Psoas muscle (tissue), 7 donors: ENCODE measurements at regions not wholly inside any gene's neighbourhood (a gene's known extent, or its start where the extent isn't known, plus 50 kb on each side); places are given as distances from the start of the nearest gene placed in this dataset.
A peak's percentile ranks its signal among the peaks of the same experiment; 100 is the strongest.

Experiments
- ATAC-seq, 4 donors: fragments of 200-7000 bp; cut with Tn5 transposase; one replicate each; pipeline ENCODE4 v1.9.1; 2020; ENCODE audit warnings: moderate library complexity in 3 of 4, mild to moderate bottlenecking in 2 of 4
- DNase-seq, 2 donors: peaks; one replicate each; pipeline ENCODE4 v3.0.0-alpha.2; 2020
- H3K27ac ChIP-seq: fragments of 200-600 bp; one replicate; pipeline ENCODE4 v1.8.0; 2022
- H3K27me3 ChIP-seq, 3 donors: fragments of 200-600 bp in 1 of 3; one replicate each; pipeline versions ENCODE4 v1.6.1 to v1.8.0; 2013 to 2022; ENCODE audit warnings: low read length in 2 of 3, mild to moderate bottlenecking in 2 of 3, moderate library complexity in 1 of 3; ENCODE audit not compliant: insufficient read depth in 3 of 3
- H3K36me3 ChIP-seq, 2 donors: fragments of 200-600 bp in 1 of 2; one replicate each; pipeline versions ENCODE4 v1.6.1 to v1.8.0; 2013 to 2022; ENCODE audit warnings: low read depth in 1 of 2, mild to moderate bottlenecking in 1 of 2, moderate library complexity in 1 of 2; ENCODE audit not compliant: insufficient read depth in 1 of 2
- H3K4me1 ChIP-seq: fragments of 200-600 bp; one replicate; pipeline ENCODE4 v1.8.0; 2022
- H3K4me3 ChIP-seq: fragments of 200-600 bp; one replicate; pipeline ENCODE4 v1.8.0; 2022; ENCODE audit warnings: mild to moderate bottlenecking
- H3K9me3 ChIP-seq: fragments of 200-600 bp; one replicate; pipeline ENCODE4 v1.8.0; 2022
- WGBS, 3 donors: extraction: QIAGEN DNeasy Blood & Tissue Kit; methylation state at CpG; one replicate each; pipeline versions ENCODE4 v1.1.6 to v1.1.7; 2013; 5-methylcytosine and 5-hydroxymethylcytosine counted together
- intact Hi-C, 2 donors: fragments of 100-400 bp; cut with DNase I; formaldehyde crosslinking; loops; one replicate each; pipeline versions ENCODE4 v1.11.0 to v1.14.2; 2022
- TF ChIP-seq, protein P1 (sequence below): fragments of 200-600 bp; IDR thresholded peaks from one replicate; pipeline ENCODE4 v1.8.0; 2022; ENCODE audit warnings: antibody characterized with exemption
- donor health status: healthy with polysubstance abuse.
- donor health status: DM: no; HTN: no; CAD: no; lungs with moderate emphysema.
- donor health status: Bipolar disorder and iron deficiency.
- donor health status: healthy.
- donor health status: DM: yes; HTN: yes; CAD: no.
- donor health status: DM: no; HTN: no; CAD: no.
- donor health status: DM: yes; HTN: yes; CAD: no.

DNA sequence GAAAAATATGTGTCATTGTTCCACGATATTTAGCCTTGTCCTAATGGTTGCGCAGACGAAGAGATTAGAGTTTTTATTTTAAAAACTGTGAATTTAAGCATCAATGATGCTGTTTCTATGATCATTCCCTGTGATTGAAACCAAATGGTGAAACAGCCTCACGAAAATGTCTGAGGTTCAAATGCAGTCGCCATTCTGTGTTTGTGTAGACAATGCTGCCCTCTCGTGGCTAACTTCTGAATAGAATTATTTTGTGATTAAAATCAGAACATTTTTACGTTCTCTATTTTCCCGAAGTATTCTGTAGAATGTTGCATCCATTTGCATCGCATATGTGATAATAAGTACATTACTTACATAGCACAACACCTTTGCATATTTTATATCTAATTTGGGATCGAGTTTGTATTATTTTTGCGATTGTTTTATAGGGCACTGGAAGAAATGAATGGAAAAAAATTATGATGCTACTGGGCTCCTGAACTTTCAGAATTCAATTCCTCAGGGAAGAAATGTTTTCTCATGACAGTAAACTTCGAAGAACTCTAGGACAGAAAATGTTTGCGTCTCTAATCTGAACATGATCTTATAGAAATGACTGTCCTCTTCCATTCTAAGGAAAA is 54.8 kb upstream of the CREB1 start:
- Histone ChIP-seq H3K27ac (no peak overlapping the region), H3K36me3 (no peaks in the 10 kb centered on the region), H3K27me3 (no peaks in the 10 kb centered on the region), H3K9me3 (no peaks in the 10 kb centered on the region), H3K4me1 (no peaks in the 10 kb centered on the region), H3K4me3 (no peak overlapping the region)
- TF ChIP-seq, protein P1, sequence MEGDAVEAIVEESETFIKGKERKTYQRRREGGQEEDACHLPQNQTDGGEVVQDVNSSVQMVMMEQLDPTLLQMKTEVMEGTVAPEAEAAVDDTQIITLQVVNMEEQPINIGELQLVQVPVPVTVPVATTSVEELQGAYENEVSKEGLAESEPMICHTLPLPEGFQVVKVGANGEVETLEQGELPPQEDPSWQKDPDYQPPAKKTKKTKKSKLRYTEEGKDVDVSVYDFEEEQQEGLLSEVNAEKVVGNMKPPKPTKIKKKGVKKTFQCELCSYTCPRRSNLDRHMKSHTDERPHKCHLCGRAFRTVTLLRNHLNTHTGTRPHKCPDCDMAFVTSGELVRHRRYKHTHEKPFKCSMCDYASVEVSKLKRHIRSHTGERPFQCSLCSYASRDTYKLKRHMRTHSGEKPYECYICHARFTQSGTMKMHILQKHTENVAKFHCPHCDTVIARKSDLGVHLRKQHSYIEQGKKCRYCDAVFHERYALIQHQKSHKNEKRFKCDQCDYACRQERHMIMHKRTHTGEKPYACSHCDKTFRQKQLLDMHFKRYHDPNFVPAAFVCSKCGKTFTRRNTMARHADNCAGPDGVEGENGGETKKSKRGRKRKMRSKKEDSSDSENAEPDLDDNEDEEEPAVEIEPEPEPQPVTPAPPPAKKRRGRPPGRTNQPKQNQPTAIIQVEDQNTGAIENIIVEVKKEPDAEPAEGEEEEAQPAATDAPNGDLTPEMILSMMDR = peak; percentile 83
- DNase-seq (no peak), ATAC-seq (peak in 3 of 4 donors; percentile 48 to 73 (median 57))
- intact Hi-C loops = loop anchor here (2.0 to 10.0 kb wide), 6 partner anchors 430 to 783 kb away; no protein-coding TSS in a partner anchor
- WGBS, 3 donors = 13 to 18% (median 15%) methylated on average over 13 of the region's 13 CpGs

DNA sequence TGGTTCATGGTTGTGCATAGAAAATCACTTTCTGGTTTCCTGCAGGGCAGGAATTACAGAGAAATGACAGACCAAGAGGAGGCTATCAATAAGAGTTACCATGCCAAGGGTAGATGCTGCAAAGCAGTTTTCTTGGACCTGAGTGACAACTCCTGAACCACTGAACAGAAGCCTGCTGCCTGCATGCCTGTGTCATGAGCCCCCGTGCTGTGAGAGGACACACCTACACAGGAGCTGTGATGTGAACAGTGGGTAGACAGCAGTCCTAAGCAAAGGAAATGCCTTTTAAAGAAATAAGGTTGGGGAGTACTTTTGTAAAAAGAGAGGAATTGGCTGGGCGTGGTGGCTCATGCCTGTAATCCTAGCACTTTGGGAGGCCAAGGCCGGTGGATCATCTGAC is 54.2 kb upstream of the CREB1 start:
- Histone ChIP-seq H3K36me3 (no peaks in the 10 kb centered on the region), H3K4me3 (no peak overlapping the region), H3K27ac (no peak overlapping the region), H3K27me3 (no peaks in the 10 kb centered on the region), H3K9me3 (no peaks in the 10 kb centered on the region), H3K4me1 (no peaks in the 10 kb centered on the region)
- intact Hi-C loops = loop anchor here (2.0 to 10.0 kb wide), 5 partner anchors 431 to 783 kb away; no protein-coding TSS in a partner anchor
- TF ChIP-seq, protein P1 = no peak
- 75 to 78% (median 78%) methylated on average over 3 of the region's 3 CpGs for WGBS, 3 donors
- ATAC-seq = no peak
- no peak for DNase-seq

DNA sequence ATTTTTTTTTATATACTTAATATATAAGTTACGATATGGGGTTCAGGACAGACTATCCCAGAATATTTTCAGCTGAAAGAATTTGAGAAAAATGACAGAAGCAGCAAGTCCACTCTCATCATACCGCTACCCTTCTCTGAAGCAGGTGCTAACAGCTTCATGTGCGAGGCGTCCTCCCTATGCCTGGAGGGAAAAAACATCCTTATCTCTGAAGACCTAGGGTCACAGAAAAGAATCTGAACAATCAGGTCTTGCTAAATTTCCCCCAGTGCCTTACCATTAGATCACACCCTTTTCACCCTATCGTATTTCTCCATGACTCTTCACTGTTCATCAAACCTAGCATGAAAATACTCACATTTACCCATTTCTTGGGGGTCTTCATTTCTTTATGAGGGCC is 51.9 kb upstream of the CREB1 start:
- TF ChIP-seq, protein P1 = no peak

DNA sequence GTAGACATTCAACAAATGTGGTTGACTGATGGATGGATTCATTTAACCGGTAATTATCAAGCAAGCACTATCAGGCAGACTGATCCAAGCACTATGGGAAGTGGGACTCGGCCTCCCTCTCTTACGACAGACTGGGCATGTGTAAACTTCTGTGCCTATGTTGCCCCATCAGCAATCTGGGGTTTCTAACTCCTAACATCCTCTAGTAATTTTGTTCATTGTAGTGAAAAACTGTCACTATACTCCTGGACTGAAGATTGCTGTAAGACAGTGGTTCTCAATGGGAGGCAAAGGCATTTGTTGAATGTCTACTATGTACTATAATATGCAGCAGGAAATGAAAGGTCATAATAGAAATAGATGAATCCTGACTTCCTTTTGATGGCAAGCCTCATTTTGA is 51.2 kb upstream of the CREB1 start:
- no peaks in the 10 kb centered on the region for H3K27me3 ChIP-seq
- no peaks in the 10 kb centered on the region for H3K9me3 ChIP-seq
- H3K36me3 ChIP-seq = no peaks in the 10 kb centered on the region
- TF ChIP-seq, protein P1 = no peak
- 87 to 90% (median 88%) methylated on average over 3 of the region's 3 CpGs for WGBS, 3 donors
- intact Hi-C loops = loop anchor here (5.0 to 10.0 kb wide), 2 partner anchors 434 to 786 kb away; no protein-coding TSS in a partner anchor
- DNase-seq (no peak), ATAC-seq (no peak)
- no peak overlapping the region for H3K27ac ChIP-seq
- peaks cover 15% of the 10 kb centered on the region for H3K4me1 ChIP-seq
- H3K4me3 ChIP-seq = no peak overlapping the region

More for the DNA sequence above, 51.9 kb upstream of the CREB1 start:
- WGBS, 3 donors = 87 to 93% (median 91%) methylated on average over 5 of the region's 5 CpGs
- intact Hi-C loops = loop anchor here (5.0 to 10.0 kb wide), 2 partner anchors 433 to 786 kb away; no protein-coding TSS in a partner anchor
- H3K9me3 ChIP-seq = no peaks in the 10 kb centered on the region
- peaks cover 9% of the 10 kb centered on the region for H3K4me1 ChIP-seq
- ATAC-seq (no peak), DNase-seq (no peak)
- H3K36me3 ChIP-seq = no peaks in the 10 kb centered on the region
- no peaks in the 10 kb centered on the region for H3K27me3 ChIP-seq
- no peak overlapping the region for H3K27ac ChIP-seq
- H3K4me3 ChIP-seq = no peak overlapping the region
